GM23338 (cell line): ENCODE measurements at regions not wholly inside any gene's neighbourhood (a gene's known extent, or its start where the extent isn't known, plus 50 kb on each side); places are given as distances from the start of the nearest gene placed in this dataset.
"Not testable (repeated sequence)": the region's sequence is repeated elsewhere in the genome, so short reads cannot be mapped to it uniquely, and the experiment has no call there.

ENCODE experiments used
- ATAC-seq: fragments of 200-7000 bp; cut with Tn5 transposase; 3 replicates; pipeline ENCODE4 v1.9.1; 2020
- DNase-seq: peaks from one replicate; pipeline ENCODE4 v3.0.0-alpha.2; 2015; ENCODE audit warnings: low spot score
- H2AFZ ChIP-seq: fragments of 200-600 bp; sonication (generic); 2 replicates; pipeline ENCODE4 v1.8.0; 2016; ENCODE audit warnings: antibody characterized with exemption, mild to moderate bottlenecking, moderate library complexity
- H3F3A ChIP-seq: fragments of 200-600 bp; sonication (generic); replicated peaks from 2 replicates; pipeline ENCODE4 v1.8.0; 2017; ENCODE audit warnings: antibody characterized with exemption, mixed run types, low read depth
- H3K27ac ChIP-seq: fragments of 200-600 bp; sonication (generic); 2 replicates; pipeline ENCODE4 v1.6.1; 2016; ENCODE audit warnings: low read depth
- H3K27me3 ChIP-seq: fragments of 200-600 bp; sonication (generic); 2 replicates; pipeline ENCODE4 v1.8.0; 2016; ENCODE audit warnings: mild to moderate bottlenecking, mixed run types, moderate library complexity; ENCODE audit not compliant: insufficient read depth
- H3K36me3 ChIP-seq: fragments of 200-600 bp; sonication (generic); 2 replicates; pipeline ENCODE4 v1.8.0; 2016; ENCODE audit warnings: mild to moderate bottlenecking; ENCODE audit not compliant: insufficient read depth
- H3K4me1 ChIP-seq: fragments of 200-600 bp; sonication (generic); 2 replicates; pipeline ENCODE4 v1.8.0; 2016; ENCODE audit warnings: mild to moderate bottlenecking, moderate library complexity; ENCODE audit not compliant: insufficient read depth
- H3K4me2 ChIP-seq: fragments of 200-600 bp; sonication (generic); 2 replicates; pipeline ENCODE4 v1.7.1; 2017; ENCODE audit warnings: mixed run types
- H3K4me3 ChIP-seq: fragments of 200-600 bp; sonication (generic); 2 replicates; pipeline ENCODE4 v1.6.1; 2016; ENCODE audit warnings: mixed run types
- H3K79me2 ChIP-seq: fragments of 200-600 bp; sonication (generic); replicated peaks from 2 replicates; pipeline ENCODE4 v1.8.0; 2017; ENCODE audit warnings: mild to moderate bottlenecking; ENCODE audit not compliant: insufficient read depth
- H3K9me2 ChIP-seq: fragments of 200-600 bp; sonication (generic); 2 replicates; pipeline ENCODE4 v1.8.0; 2017; ENCODE audit not compliant: insufficient read depth
- H4K20me1 ChIP-seq: fragments of 200-600 bp; sonication (generic); replicated peaks from 2 replicates; pipeline ENCODE4 v1.8.0; 2017; ENCODE audit warnings: mild to moderate bottlenecking; ENCODE audit not compliant: insufficient read depth
- H3K27ac Mint-ChIP-seq: 2 replicates; pipeline ENCODE4 v1.8.0; 2020; ENCODE audit warnings: inconsistent platforms, mild to moderate bottlenecking, moderate library complexity, mixed read lengths
- H3K27me3 Mint-ChIP-seq: 3 replicates; pipeline ENCODE4 v1.8.0; 2022; ENCODE audit warnings: low read depth, mild to moderate bottlenecking, moderate library complexity, mixed read lengths, inconsistent platforms; ENCODE audit not compliant: insufficient read depth, poor library complexity
- H3K36me3 Mint-ChIP-seq: 3 replicates; pipeline ENCODE4 v1.8.0; 2021; ENCODE audit warnings: low read depth, mild to moderate bottlenecking, inconsistent platforms, moderate library complexity, mixed read lengths
- H3K4me1 Mint-ChIP-seq: 3 replicates; pipeline ENCODE4 v1.8.0; 2020; ENCODE audit warnings: mild to moderate bottlenecking, inconsistent platforms, mixed read lengths
- H3K4me3 Mint-ChIP-seq: 3 replicates; pipeline ENCODE4 v1.8.0; 2021; ENCODE audit warnings: moderate library complexity, mild to moderate bottlenecking, inconsistent platforms, mixed read lengths
- H3K9me3 Mint-ChIP-seq: 3 replicates; pipeline ENCODE4 v1.8.0; 2020; ENCODE audit warnings: moderate library complexity, mild to moderate bottlenecking, inconsistent platforms, mixed read lengths
- TF ChIP-seq, protein P1 (sequence below), 2 experiments: fragments of 200-600 bp in 1 of 2; sonication (generic) in 1 of 2; conservative IDR thresholded peaks; 2 replicates each; pipeline versions ENCODE4 v1.5.1 to v1.6.1; 2016 to 2017; ENCODE audit warnings: antibody characterized with exemption in 2 of 2, low read depth in 2 of 2, mild to moderate bottlenecking in 2 of 2, moderate library complexity in 1 of 2

DNA sequence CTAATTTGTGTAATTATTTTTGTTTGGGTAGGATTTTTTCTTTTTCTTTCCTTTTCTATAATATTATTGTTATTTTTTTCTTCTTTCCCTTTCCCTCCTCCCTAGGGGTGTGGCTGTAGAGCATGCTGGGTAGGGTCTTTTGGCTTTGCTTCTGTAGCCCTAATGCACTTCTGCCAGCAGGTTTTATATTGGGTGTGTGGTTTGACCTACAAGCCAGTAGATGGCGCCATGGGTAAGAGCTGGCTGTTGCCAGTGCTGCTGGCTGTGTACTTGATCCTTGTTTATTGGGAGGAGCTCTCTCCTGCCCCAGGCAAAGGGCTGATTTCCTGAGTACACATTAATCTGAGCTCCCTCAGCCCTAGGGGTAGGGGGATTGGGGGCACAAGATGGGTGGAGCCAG, 67.7 kb upstream of the PARP4 start:
- not testable (repeated sequence) for ATAC-seq, H3K79me2 ChIP-seq, H3K4me1 Mint-ChIP-seq, H3K4me2 ChIP-seq, H3K27me3 Mint-ChIP-seq, H3K4me1 ChIP-seq, H3K27ac ChIP-seq, H3K36me3 ChIP-seq, H3F3A ChIP-seq, H2AFZ ChIP-seq, H3K4me3 ChIP-seq, H3K36me3 Mint-ChIP-seq, H3K27ac Mint-ChIP-seq, H3K27me3 ChIP-seq, H3K9me3 Mint-ChIP-seq, H4K20me1 ChIP-seq, H3K9me2 ChIP-seq
- DNase-seq: peak; percentile 44
- TF ChIP-seq, protein P1, sequence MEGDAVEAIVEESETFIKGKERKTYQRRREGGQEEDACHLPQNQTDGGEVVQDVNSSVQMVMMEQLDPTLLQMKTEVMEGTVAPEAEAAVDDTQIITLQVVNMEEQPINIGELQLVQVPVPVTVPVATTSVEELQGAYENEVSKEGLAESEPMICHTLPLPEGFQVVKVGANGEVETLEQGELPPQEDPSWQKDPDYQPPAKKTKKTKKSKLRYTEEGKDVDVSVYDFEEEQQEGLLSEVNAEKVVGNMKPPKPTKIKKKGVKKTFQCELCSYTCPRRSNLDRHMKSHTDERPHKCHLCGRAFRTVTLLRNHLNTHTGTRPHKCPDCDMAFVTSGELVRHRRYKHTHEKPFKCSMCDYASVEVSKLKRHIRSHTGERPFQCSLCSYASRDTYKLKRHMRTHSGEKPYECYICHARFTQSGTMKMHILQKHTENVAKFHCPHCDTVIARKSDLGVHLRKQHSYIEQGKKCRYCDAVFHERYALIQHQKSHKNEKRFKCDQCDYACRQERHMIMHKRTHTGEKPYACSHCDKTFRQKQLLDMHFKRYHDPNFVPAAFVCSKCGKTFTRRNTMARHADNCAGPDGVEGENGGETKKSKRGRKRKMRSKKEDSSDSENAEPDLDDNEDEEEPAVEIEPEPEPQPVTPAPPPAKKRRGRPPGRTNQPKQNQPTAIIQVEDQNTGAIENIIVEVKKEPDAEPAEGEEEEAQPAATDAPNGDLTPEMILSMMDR (conservative IDR thresholded peaks at IDR 0.05; ENCODE audit: low read depth in 2 of 2): peak; percentile 55 to 71
- H3K4me3 Mint-ChIP-seq: peak overlapping the region; percentile 69; the same call in 2 of the 3 replicates

DNA sequence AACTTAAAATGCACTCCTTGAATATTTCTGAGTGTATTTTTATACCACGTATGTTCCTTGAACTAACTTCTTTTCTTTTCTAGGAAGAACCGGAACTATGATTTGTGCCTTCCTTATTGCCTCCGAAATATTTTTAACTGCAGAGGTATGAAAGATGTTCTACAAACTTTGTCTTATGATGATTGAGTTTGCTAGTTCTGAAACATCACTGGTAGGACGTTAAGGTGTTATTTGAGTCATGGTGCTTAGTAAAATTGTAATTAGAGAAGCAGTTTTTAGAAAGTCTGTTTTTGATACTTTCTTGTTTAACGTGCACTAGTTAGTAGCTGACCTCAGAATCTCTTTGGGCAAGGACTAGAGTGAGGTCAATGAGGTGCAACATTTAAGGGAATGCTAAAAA, 69.0 kb upstream of the PARP4 start:
- not testable (repeated sequence) for H3F3A ChIP-seq, H3K4me1 Mint-ChIP-seq, H3K27me3 ChIP-seq, H3K4me3 Mint-ChIP-seq, H3K4me1 ChIP-seq, H3K27me3 Mint-ChIP-seq, H3K36me3 Mint-ChIP-seq, H3K27ac ChIP-seq, H3K4me2 ChIP-seq, H3K9me3 Mint-ChIP-seq, DNase-seq, H3K4me3 ChIP-seq, H3K36me3 ChIP-seq, H3K9me2 ChIP-seq, H3K79me2 ChIP-seq, H3K27ac Mint-ChIP-seq, H2AFZ ChIP-seq, H4K20me1 ChIP-seq, ATAC-seq

DNA sequence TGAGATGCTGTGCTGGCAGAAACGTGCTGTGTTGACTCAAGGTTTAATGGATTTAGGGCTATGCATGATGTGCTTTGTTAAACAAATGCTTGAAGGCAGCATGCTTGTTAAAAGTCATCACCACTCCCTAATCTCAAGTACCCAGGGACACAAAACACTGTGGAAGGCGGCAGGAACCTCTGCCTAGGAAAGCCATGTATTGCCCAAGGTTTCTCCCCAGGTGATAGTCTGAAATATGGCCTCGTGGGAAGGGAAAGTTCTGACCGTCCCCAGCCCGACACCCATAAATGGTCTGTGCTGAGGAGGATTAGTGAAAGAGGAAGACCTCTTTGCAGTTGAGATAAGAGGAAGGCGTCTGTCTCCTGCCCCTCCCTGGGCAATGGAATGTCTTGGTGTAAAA, 79.1 kb upstream of the PARP4 start:
- not testable (repeated sequence) for H3K79me2 ChIP-seq, H3K36me3 ChIP-seq, H3K27me3 Mint-ChIP-seq, H3K27me3 ChIP-seq, H3K4me3 ChIP-seq, ATAC-seq, H3K4me1 ChIP-seq, H4K20me1 ChIP-seq, H3K4me2 ChIP-seq, DNase-seq, H3K27ac Mint-ChIP-seq, H3K9me2 ChIP-seq, H3K27ac ChIP-seq, H3K36me3 Mint-ChIP-seq, H2AFZ ChIP-seq, H3K4me3 Mint-ChIP-seq, H3K9me3 Mint-ChIP-seq, H3F3A ChIP-seq
- H3K4me1 Mint-ChIP-seq: peaks cover 17% of the 10 kb centered on the region

DNA sequence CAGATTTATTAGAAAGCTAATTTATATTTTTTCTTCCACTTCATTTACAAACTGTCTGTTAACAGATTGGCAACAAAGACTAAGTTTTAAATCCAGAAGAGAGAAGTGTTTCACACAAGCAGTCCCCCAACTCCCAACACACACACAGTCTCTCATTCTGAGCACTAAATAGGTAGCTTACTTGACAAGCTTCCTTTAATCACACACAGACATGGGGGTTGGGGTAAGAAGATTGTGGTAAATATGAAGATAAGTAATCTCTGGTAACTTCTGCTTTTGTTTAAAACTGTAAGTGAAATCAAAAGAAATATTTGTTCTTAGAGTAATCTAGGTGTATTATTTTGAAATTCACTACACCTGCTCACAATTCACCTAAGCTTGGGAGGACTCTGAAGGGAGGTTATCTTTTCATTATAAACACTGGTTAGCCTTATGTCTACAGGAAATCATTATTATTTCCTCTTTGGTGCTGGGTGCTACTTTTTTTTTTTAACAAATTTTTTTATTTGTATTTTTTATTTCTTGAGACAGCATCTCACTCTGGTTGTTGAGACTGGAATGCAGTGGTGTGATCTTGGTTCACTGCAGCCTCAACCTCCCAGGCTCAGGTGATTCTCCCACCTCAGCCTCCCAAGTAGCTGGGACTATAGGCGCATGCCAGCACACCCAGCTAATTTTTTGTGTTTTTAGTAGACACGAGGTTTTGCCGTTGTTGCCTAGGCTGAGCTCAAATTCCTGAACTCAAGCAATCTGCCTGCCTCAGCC, 82.1 kb upstream of the ATP12A start:
- H3K27ac Mint-ChIP-seq, H3K4me1 Mint-ChIP-seq, H3K36me3 ChIP-seq, H3K27ac ChIP-seq, H3K4me1 ChIP-seq, H3K27me3 ChIP-seq, H3K27me3 Mint-ChIP-seq, H3F3A ChIP-seq, H3K4me3 Mint-ChIP-seq, ATAC-seq, DNase-seq, H3K4me3 ChIP-seq, H3K4me2 ChIP-seq, H3K9me2 ChIP-seq, H2AFZ ChIP-seq, H3K9me3 Mint-ChIP-seq, H3K79me2 ChIP-seq, H3K36me3 Mint-ChIP-seq, H4K20me1 ChIP-seq: not testable (repeated sequence)

DNA sequence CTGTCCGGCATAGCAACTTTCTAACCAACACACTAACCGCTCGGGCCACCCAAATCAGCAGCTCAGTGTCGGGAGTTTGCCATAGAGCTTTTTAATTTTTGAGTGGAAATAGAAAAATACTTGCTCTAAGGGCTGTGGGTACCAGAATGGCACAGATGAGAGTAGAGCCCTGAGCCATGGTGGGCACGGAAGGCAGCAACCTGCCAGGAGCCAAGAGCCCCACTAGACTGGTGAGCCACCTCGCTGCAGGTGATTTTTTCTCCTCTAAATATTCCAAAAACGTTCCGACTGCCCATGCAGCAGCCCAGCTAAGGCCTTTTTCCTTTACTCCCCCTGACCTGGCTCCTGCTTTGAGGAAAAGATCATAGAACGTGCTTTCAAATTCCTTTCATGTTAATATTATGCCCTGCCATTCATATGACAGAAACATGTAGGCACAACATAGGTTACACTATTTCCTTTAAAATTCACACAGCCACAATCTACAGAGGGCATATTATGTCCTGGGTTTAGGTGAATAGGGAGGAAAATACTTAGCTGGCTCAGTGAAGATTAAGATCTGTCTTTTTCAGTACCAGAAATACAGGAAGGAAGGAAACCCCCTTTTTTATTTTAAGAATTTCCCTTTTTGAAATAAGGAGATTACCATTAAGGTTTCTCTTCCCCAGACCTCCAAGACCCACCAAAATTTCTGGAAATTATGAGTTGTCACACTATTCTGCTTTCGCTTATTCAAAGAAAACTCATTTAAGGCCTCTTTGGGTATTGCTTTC, 81.0 kb upstream of the ATP12A start:
- H3K27ac Mint-ChIP-seq, H3K27ac ChIP-seq, H4K20me1 ChIP-seq, H3K27me3 Mint-ChIP-seq, H3K36me3 ChIP-seq, H3K4me1 Mint-ChIP-seq, H3K4me3 ChIP-seq, H2AFZ ChIP-seq, H3K4me1 ChIP-seq, DNase-seq, H3K9me2 ChIP-seq, H3K4me3 Mint-ChIP-seq, H3K79me2 ChIP-seq, H3K4me2 ChIP-seq, ATAC-seq, H3K9me3 Mint-ChIP-seq, H3F3A ChIP-seq, H3K27me3 ChIP-seq, H3K36me3 Mint-ChIP-seq: not testable (repeated sequence)
